Loucy (cell line): ENCODE measurements at regions not wholly inside any gene's neighbourhood (a gene's known extent, or its start where the extent isn't known, plus 50 kb on each side); places are given as distances from the start of the nearest gene placed in this dataset.

Source experiments
- H2AFZ ChIP-seq: fragments of 200-600 bp; sonication (generic); 2 replicates; pipeline ENCODE4 v1.6.0; 2016; ENCODE audit warnings: antibody characterized with exemption, mild to moderate bottlenecking, low read length, moderate library complexity
- H3F3A ChIP-seq: fragments of 200-600 bp; 2 replicates; pipeline ENCODE4 v1.6.0; 2016; ENCODE audit warnings: antibody characterized with exemption, low read depth, mild to moderate bottlenecking
- H3K27me3 ChIP-seq: fragments of 200-600 bp; sonication (generic); 2 replicates; pipeline ENCODE4 v1.6.1; 2014; ENCODE audit warnings: low read length, mild to moderate bottlenecking; ENCODE audit not compliant: insufficient read depth, poor library complexity, severe bottlenecking
- H3K36me3 ChIP-seq: fragments of 200-600 bp; sonication (generic); 2 replicates; pipeline ENCODE4 v1.6.1; 2016; ENCODE audit warnings: low read length; ENCODE audit not compliant: insufficient read depth
- H3K4me1 ChIP-seq: fragments of 200-600 bp; sonication (generic); 2 replicates; pipeline ENCODE4 v1.5.1; 2014; ENCODE audit warnings: low read length, mild to moderate bottlenecking; ENCODE audit not compliant: insufficient read depth, poor library complexity, severe bottlenecking
- H3K4me2 ChIP-seq: fragments of 200-600 bp; sonication (generic); 2 replicates; pipeline ENCODE4 v1.6.0; 2014; ENCODE audit warnings: antibody characterized with exemption, low read length, low read depth, mild to moderate bottlenecking; ENCODE audit not compliant: poor library complexity, severe bottlenecking
- H3K4me3 ChIP-seq: fragments of 200-600 bp; sonication (generic); 2 replicates; pipeline ENCODE4 v1.5.1; 2014; ENCODE audit warnings: low read length, mild to moderate bottlenecking, mixed read lengths; ENCODE audit not compliant: poor library complexity, severe bottlenecking
- H3K79me2 ChIP-seq: fragments of 200-600 bp; sonication (generic); 2 replicates; pipeline ENCODE4 v1.6.1; 2014; ENCODE audit warnings: low read length; ENCODE audit not compliant: insufficient read depth
- H3K9ac ChIP-seq: fragments of 200-600 bp; sonication (generic); 2 replicates; pipeline ENCODE4 v1.6.0; 2014; ENCODE audit warnings: mild to moderate bottlenecking, low read depth, low read length, moderate library complexity; ENCODE audit not compliant: poor library complexity, severe bottlenecking
- H3K9me2 ChIP-seq: fragments of 200-600 bp; sonication (generic); replicated peaks from 2 replicates; pipeline ENCODE4 v1.6.1; 2016; ENCODE audit warnings: low read depth, low read length, mixed read lengths
- H3K9me3 ChIP-seq: fragments of 200-600 bp; sonication (generic); 2 replicates; pipeline ENCODE4 v1.6.1; 2014; ENCODE audit warnings: mild to moderate bottlenecking, antibody characterized with exemption, low read length, low read depth; ENCODE audit not compliant: insufficient read depth
- H4K20me1 ChIP-seq: fragments of 200-600 bp; sonication (generic); 2 replicates; pipeline ENCODE4 v1.6.0; 2014; ENCODE audit warnings: antibody characterized with exemption, low read length, mild to moderate bottlenecking; ENCODE audit not compliant: insufficient read depth, poor library complexity, severe bottlenecking
- EZH2phosphoT487 ChIP-seq: fragments of 200-600 bp; IDR thresholded peaks from 2 replicates; pipeline ENCODE4 v1.6.1; 2018; ENCODE audit warnings: antibody characterized with exemption, mild to moderate bottlenecking, moderate library complexity, borderline replicate concordance
- TF ChIP-seq, protein P1 (sequence below): fragments of 200-600 bp; sonication (generic); conservative IDR thresholded peaks from 2 replicates; pipeline ENCODE4 v1.5.1; 2014; ENCODE audit warnings: mild to moderate bottlenecking, antibody characterized with exemption, low read length

GRCh38 chr2:14749884-14750283 is 117.4 kb downstream of the LRATD1 start:
- no peaks in the 10 kb centered on the region for H3K27me3 ChIP-seq
- no peaks in the 10 kb centered on the region for H3K79me2 ChIP-seq
- no peaks in the 10 kb centered on the region for H3K36me3 ChIP-seq
- H3K4me2 ChIP-seq, result no peak overlapping the region
- H3F3A ChIP-seq, result no peaks in the 10 kb centered on the region
- H3K9me3 ChIP-seq, result peaks cover 4% of the 10 kb centered on the region; the same call in 1 of the 2 replicates
- H2AFZ ChIP-seq, result no peak overlapping the region
- H3K4me3 ChIP-seq, result no peak overlapping the region
- TF ChIP-seq EZH2phosphoT487, result no peak
- TF ChIP-seq, protein P1, sequence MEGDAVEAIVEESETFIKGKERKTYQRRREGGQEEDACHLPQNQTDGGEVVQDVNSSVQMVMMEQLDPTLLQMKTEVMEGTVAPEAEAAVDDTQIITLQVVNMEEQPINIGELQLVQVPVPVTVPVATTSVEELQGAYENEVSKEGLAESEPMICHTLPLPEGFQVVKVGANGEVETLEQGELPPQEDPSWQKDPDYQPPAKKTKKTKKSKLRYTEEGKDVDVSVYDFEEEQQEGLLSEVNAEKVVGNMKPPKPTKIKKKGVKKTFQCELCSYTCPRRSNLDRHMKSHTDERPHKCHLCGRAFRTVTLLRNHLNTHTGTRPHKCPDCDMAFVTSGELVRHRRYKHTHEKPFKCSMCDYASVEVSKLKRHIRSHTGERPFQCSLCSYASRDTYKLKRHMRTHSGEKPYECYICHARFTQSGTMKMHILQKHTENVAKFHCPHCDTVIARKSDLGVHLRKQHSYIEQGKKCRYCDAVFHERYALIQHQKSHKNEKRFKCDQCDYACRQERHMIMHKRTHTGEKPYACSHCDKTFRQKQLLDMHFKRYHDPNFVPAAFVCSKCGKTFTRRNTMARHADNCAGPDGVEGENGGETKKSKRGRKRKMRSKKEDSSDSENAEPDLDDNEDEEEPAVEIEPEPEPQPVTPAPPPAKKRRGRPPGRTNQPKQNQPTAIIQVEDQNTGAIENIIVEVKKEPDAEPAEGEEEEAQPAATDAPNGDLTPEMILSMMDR, result no peak
- no peaks in the 10 kb centered on the region for H3K4me1 ChIP-seq
- H3K9me2 ChIP-seq, result no peaks in the 10 kb centered on the region
- no peak overlapping the region for H3K9ac ChIP-seq
- H4K20me1 ChIP-seq, result no peaks in the 10 kb centered on the region

- no peak overlapping the region for H2AFZ ChIP-seq
- H3K9me3 ChIP-seq, result peaks cover 4% of the 10 kb centered on the region; the same call in 1 of the 2 replicates
- H3K79me2 ChIP-seq, result no peaks in the 10 kb centered on the region
- H3K4me2 ChIP-seq, result no peak overlapping the region
- H3K4me1 ChIP-seq, result no peaks in the 10 kb centered on the region
- H3K9me2 ChIP-seq, result no peaks in the 10 kb centered on the region
- no peak overlapping the region for H3K4me3 ChIP-seq
- H3K36me3 ChIP-seq, result no peaks in the 10 kb centered on the region
- no peak overlapping the region for H3K9ac ChIP-seq
- no peaks in the 10 kb centered on the region for H4K20me1 ChIP-seq
- no peaks in the 10 kb centered on the region for H3K27me3 ChIP-seq
- no peak for TF ChIP-seq EZH2phosphoT487
- TF ChIP-seq, protein P1, result no peak
- H3F3A ChIP-seq, result no peaks in the 10 kb centered on the region
Observed at GRCh38 chr2:14750433-14750832, 117.9 kb downstream of the LRATD1 start.

GRCh38 chr2:14751581-14751980 is 119.1 kb downstream of the LRATD1 start:
- Histone ChIP-seq H3K9me2 (no peaks in the 10 kb centered on the region), H3K36me3 (no peaks in the 10 kb centered on the region), H3K4me3 (no peak overlapping the region), H3K4me2 (no peak overlapping the region), H3K4me1 (no peaks in the 10 kb centered on the region), H4K20me1 (no peaks in the 10 kb centered on the region), H3K9ac (no peak overlapping the region), H3K27me3 (no peaks in the 10 kb centered on the region), H3F3A (no peaks in the 10 kb centered on the region), H3K79me2 (no peaks in the 10 kb centered on the region), H3K9me3 (peaks cover 4% of the 10 kb centered on the region; the same call in 1 of the 2 replicates), H2AFZ (no peak overlapping the region)
- TF ChIP-seq EZH2phosphoT487, result no peak
- TF ChIP-seq, protein P1, result no peak
